ENCODE measurements at regions not wholly inside any gene's neighbourhood (a gene's known extent, or its start where the extent isn't known, plus 50 kb on each side); places are given as distances from the start of the nearest gene placed in this dataset.
"Not testable (repeated sequence)": the region's sequence is repeated elsewhere in the genome, so short reads cannot be mapped to it uniquely, and the experiment has no call there.

GRCh38 chr6:7016226-7016625 is 91.5 kb upstream of the RREB1 start:
- TF ChIP-seq, protein P1, sequence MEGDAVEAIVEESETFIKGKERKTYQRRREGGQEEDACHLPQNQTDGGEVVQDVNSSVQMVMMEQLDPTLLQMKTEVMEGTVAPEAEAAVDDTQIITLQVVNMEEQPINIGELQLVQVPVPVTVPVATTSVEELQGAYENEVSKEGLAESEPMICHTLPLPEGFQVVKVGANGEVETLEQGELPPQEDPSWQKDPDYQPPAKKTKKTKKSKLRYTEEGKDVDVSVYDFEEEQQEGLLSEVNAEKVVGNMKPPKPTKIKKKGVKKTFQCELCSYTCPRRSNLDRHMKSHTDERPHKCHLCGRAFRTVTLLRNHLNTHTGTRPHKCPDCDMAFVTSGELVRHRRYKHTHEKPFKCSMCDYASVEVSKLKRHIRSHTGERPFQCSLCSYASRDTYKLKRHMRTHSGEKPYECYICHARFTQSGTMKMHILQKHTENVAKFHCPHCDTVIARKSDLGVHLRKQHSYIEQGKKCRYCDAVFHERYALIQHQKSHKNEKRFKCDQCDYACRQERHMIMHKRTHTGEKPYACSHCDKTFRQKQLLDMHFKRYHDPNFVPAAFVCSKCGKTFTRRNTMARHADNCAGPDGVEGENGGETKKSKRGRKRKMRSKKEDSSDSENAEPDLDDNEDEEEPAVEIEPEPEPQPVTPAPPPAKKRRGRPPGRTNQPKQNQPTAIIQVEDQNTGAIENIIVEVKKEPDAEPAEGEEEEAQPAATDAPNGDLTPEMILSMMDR (IDR thresholded peaks at IDR 0.05): no peak
- DNase-seq (ENCODE audit: low spot score) (no peak), ATAC-seq (ENCODE audit: low FRiP score) (no peak)

DNA sequence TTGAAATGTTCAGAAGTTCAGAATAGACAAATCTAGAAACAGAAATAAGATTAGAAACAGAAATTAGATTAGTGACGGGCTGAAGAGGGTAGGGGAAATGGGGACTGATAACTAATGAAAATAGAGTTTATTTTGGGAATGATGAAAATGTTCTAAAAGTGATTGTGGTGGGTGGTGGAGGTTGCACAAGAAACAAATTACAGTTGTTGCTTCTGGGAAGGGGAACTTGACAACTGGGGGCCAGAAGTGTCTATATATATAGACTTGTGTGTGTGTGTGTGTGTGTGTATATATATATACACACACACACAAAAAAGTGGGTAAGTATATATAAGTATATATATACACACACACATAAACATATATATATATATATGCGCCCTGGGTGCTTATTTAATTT is 86.5 kb upstream of the RREB1 start:
- TF ChIP-seq, protein P1 (IDR thresholded peaks at IDR 0.05): no peak
- no peak for ATAC-seq (ENCODE audit: low FRiP score)
- DNase-seq (ENCODE audit: low spot score): no peak

DNA sequence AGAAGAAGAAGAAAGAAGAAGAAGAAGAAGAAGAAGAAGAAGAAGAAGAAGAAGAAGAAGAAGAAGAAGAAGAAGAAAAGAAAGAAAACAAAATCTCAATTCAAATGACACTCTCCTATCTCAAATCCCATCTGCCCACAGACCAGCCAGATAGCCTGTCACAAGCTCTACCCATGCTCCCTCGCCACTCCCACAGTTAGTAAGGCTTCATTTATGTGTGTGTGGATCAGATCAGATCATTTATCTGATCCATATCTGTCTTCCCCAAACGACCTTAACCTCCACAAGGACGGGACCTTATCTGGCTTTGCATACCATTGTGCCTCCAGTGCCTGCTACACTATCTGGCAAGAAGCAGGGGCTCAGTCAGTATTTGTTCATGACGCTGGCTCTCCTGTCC is 81.9 kb upstream of the RREB1 start:
- TF ChIP-seq, protein P1 (IDR thresholded peaks at IDR 0.05): no peak
- ATAC-seq (ENCODE audit: low FRiP score) (no peak), DNase-seq (ENCODE audit: low spot score) (no peak)

DNA sequence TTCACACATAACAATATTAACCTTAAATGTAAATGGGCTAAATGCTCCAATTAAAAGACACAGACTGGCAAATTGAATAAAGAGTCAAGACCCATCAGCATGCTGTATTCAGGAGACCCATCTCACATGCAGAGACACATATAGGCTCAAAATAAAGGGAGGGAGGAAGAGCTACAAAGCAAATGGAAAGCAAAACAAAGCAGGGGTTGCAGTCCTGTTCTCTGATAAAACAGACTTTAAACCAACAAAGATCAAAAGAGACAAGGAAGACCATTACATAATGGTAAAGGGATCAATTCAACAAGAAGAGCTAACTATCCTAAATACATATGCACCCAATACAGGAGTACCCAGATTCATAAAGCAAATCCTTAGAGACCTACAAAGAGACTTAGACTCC is 78.8 kb upstream of the RREB1 start:
- not testable (repeated sequence) for ATAC-seq (ENCODE audit: low FRiP score); DNase-seq (ENCODE audit: low spot score)

GRCh38 chr6:7030968-7031367 is 76.8 kb upstream of the RREB1 start:
- not testable (repeated sequence) for ATAC-seq (ENCODE audit: low FRiP score); DNase-seq (ENCODE audit: low spot score)

GRCh38 chr6:7033202-7033601 is 74.6 kb upstream of the RREB1 start:
- TF ChIP-seq, protein P1 (IDR thresholded peaks at IDR 0.05): no peak
- ATAC-seq (ENCODE audit: low FRiP score) (no peak), DNase-seq (ENCODE audit: low spot score) (no peak)

DNA sequence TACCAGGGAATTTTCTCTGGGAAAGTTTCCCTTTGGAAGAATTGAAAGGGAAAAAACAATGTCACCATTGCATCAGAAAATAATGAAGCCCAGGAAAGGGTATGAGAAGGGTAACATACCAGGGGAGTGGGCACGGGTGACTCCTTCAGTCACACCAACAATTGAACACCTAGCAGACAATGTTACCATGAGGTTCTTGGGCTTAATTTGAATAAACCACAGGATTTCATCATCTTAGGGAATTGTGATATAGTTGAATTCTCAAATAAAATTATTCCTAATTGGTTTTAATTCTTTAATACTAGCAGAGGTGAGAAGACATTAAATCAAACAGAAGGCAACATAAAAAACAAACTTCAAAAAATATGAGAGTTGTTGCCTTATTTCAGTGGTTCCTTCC is 73.7 kb upstream of the RREB1 start:
- no peak for DNase-seq (ENCODE audit: low spot score)
- ATAC-seq (ENCODE audit: low FRiP score): no peak
- TF ChIP-seq, protein P1 (IDR thresholded peaks at IDR 0.05): no peak

- TF ChIP-seq, protein P1 (IDR thresholded peaks at IDR 0.05): no peak
- no peak for DNase-seq (ENCODE audit: low spot score)
- ATAC-seq (ENCODE audit: low FRiP score): no peak
Measured at GRCh38 chr6:7035837-7036249, 71.9 kb upstream of the RREB1 start.
